H9 (cell line): ENCODE measurements at regions not wholly inside any gene's neighbourhood (a gene's known extent, or its start where the extent isn't known, plus 50 kb on each side); places are given as distances from the start of the nearest gene placed in this dataset.

Source experiments
- DNase-seq: peaks from one replicate; pipeline ENCODE4 v3.0.0-alpha.2; 2017
- H2AFZ ChIP-seq: one replicate; pipeline ENCODE4 v1.6.1; 2013; ENCODE audit warnings: mild to moderate bottlenecking, low read length, control low read depth, moderate library complexity
- H2AK5ac ChIP-seq: 2 replicates; pipeline ENCODE4 v1.6.1; 2013; ENCODE audit warnings: low read length, control low read depth, mixed read lengths; ENCODE audit not compliant: insufficient read length
- H2BK120ac ChIP-seq: one replicate; pipeline ENCODE4 v1.6.1; 2013; ENCODE audit warnings: low read depth, mild to moderate bottlenecking, low read length, control low read depth, inconsistent platforms; ENCODE audit not compliant: poor library complexity, severe bottlenecking
- H2BK12ac ChIP-seq: 2 replicates; pipeline ENCODE4 v1.6.1; 2013; ENCODE audit warnings: low read length, control low read depth, mixed read lengths, low read depth; ENCODE audit not compliant: insufficient read length
- H2BK15ac ChIP-seq: 2 replicates; pipeline ENCODE4 v1.6.1; 2013; ENCODE audit warnings: low read depth, low read length, control low read depth
- H2BK20ac ChIP-seq: one replicate; pipeline ENCODE4 v1.6.1; 2013; ENCODE audit warnings: low read depth, mild to moderate bottlenecking, low read length, control low read depth, inconsistent platforms; ENCODE audit not compliant: poor library complexity, severe bottlenecking
- H2BK5ac ChIP-seq: 2 replicates; pipeline ENCODE4 v1.6.1; 2013; ENCODE audit warnings: low read length, control low read depth, mixed read lengths; ENCODE audit not compliant: insufficient read length
- H3K14ac ChIP-seq: 2 replicates; pipeline ENCODE4 v1.6.1; 2013; ENCODE audit warnings: low read length, control low read depth; ENCODE audit not compliant: insufficient read depth
- H3K18ac ChIP-seq: 2 replicates; pipeline ENCODE4 v1.6.1; 2013; ENCODE audit warnings: low read depth, mild to moderate bottlenecking, mixed read lengths, low read length, control low read depth; ENCODE audit not compliant: insufficient read length
- H3K23ac ChIP-seq: 2 replicates; pipeline ENCODE4 v1.6.1; 2013; ENCODE audit warnings: low read length, control low read depth, mixed read lengths, low read depth; ENCODE audit not compliant: insufficient read length
- H3K23me2 ChIP-seq: 2 replicates; pipeline ENCODE4 v1.6.1; 2013; ENCODE audit warnings: low read depth, mild to moderate bottlenecking, mixed read lengths, low read length, control low read depth; ENCODE audit not compliant: insufficient read length, poor library complexity, severe bottlenecking
- H3K27ac ChIP-seq: 2 replicates; pipeline ENCODE4 v1.5.1; 2013; ENCODE audit warnings: low read length, control low read depth, mixed read lengths, low read depth; ENCODE audit not compliant: insufficient read length
- H3K27me3 ChIP-seq: 2 replicates; pipeline ENCODE4 v1.6.1; 2013; ENCODE audit warnings: low read length, control low read depth, inconsistent platforms; ENCODE audit not compliant: insufficient read depth
- H3K4ac ChIP-seq: 2 replicates; pipeline ENCODE4 v1.6.1; 2013; ENCODE audit warnings: low read depth, mild to moderate bottlenecking, control low read depth, inconsistent platforms, low read length, moderate library complexity
- H3K4me1 ChIP-seq: 2 replicates; pipeline ENCODE4 v1.6.1; 2013; ENCODE audit warnings: low read length, control low read depth, inconsistent platforms; ENCODE audit not compliant: insufficient read depth
- H3K4me2 ChIP-seq: 2 replicates; pipeline ENCODE4 v1.6.1; 2013; ENCODE audit warnings: low read length, control low read depth, mixed read lengths; ENCODE audit not compliant: insufficient read length, insufficient read depth
- H3K56ac ChIP-seq: 2 replicates; pipeline ENCODE4 v1.6.1; 2013; ENCODE audit warnings: low read depth, mild to moderate bottlenecking, mixed read lengths, low read length, control low read depth; ENCODE audit not compliant: insufficient read length
- H3K79me1 ChIP-seq: 2 replicates; pipeline ENCODE4 v1.6.1; 2013; ENCODE audit warnings: low read depth, mild to moderate bottlenecking, moderate library complexity, low read length, control low read depth, inconsistent platforms; ENCODE audit not compliant: insufficient read depth, poor library complexity, severe bottlenecking
- H3K79me2 ChIP-seq: 2 replicates; pipeline ENCODE4 v1.6.1; 2013; ENCODE audit warnings: low read length, control low read depth, inconsistent platforms; ENCODE audit not compliant: insufficient read depth
- H3K9ac ChIP-seq: 2 replicates; pipeline ENCODE4 v1.6.1; 2013; ENCODE audit warnings: low read length, control low read depth, mixed read lengths; ENCODE audit not compliant: insufficient read length; ENCODE audit errors: extremely low read depth
- H3K9me3 ChIP-seq: one replicate; pipeline ENCODE4 v1.6.1; 2013; ENCODE audit warnings: low read depth, low read length, inconsistent platforms; ENCODE audit not compliant: control insufficient read depth
- H3T11ph ChIP-seq: one replicate; pipeline ENCODE4 v1.6.1; 2013; ENCODE audit warnings: mild to moderate bottlenecking, low read length, control low read depth, inconsistent platforms
- H4K20me1 ChIP-seq: one replicate; pipeline ENCODE4 v1.6.1; 2013; ENCODE audit not compliant: control insufficient read depth, insufficient read length, insufficient read depth
- H4K5ac ChIP-seq: 2 replicates; pipeline ENCODE4 v1.6.1; 2013; ENCODE audit warnings: low read depth, mild to moderate bottlenecking, mixed read lengths, low read length, control low read depth; ENCODE audit not compliant: insufficient read length
- H4K8ac ChIP-seq: replicated peaks from 2 replicates; pipeline ENCODE4 v1.6.1; 2013; ENCODE audit warnings: low read length, control low read depth, mixed read lengths, low read depth; ENCODE audit not compliant: insufficient read length
- H4K91ac ChIP-seq: 2 replicates; pipeline ENCODE4 v1.6.1; 2013; ENCODE audit warnings: low read depth, mild to moderate bottlenecking, moderate library complexity, mixed read lengths, low read length, control low read depth; ENCODE audit not compliant: insufficient read length
- H3K27ac Mint-ChIP-seq, 3 experiments: 2 replicates in 2 of 3; 3 replicates in 1 of 3; pipeline ENCODE4 v1.8.0; 2020 to 2021; ENCODE audit warnings: mixed read lengths in 3 of 3, mild to moderate bottlenecking in 1 of 3, moderate library complexity in 1 of 3
- H3K27me3 Mint-ChIP-seq: 2 replicates; pipeline ENCODE4 v1.8.0; 2021; ENCODE audit warnings: low read depth, mild to moderate bottlenecking, moderate library complexity, mixed read lengths
- H3K36me3 Mint-ChIP-seq, 3 experiments: 2 replicates in 2 of 3; 3 replicates in 1 of 3; pipeline ENCODE4 v1.8.0; 2020 to 2021; ENCODE audit warnings: low read depth in 3 of 3, mixed read lengths in 3 of 3; ENCODE audit not compliant: insufficient read depth in 1 of 3
- H3K4me1 Mint-ChIP-seq, 2 experiments: 2 replicates each; pipeline ENCODE4 v1.8.0; 2020; ENCODE audit warnings: mixed read lengths in 2 of 2
- H3K4me3 Mint-ChIP-seq, 2 experiments: 2 replicates in 1 of 2; 3 replicates in 1 of 2; pipeline ENCODE4 v1.8.0; 2020 to 2021; ENCODE audit warnings: mild to moderate bottlenecking in 2 of 2, mixed read lengths in 2 of 2, moderate library complexity in 1 of 2
- H3K9me3 Mint-ChIP-seq, 2 experiments: 2 replicates in 1 of 2; 3 replicates in 1 of 2; pipeline ENCODE4 v1.8.0; 2020; ENCODE audit warnings: mild to moderate bottlenecking in 2 of 2, mixed read lengths in 2 of 2, moderate library complexity in 1 of 2
- CTCF ChIP-seq: fragments of 200-600 bp; sonication (generic); conservative IDR thresholded peaks from 3 replicates; pipeline ENCODE4 v1.8.0; 2021; ENCODE audit warnings: antibody characterized with exemption, mild to moderate bottlenecking

GRCh38 chr15:98071786-98072185, 111.3 kb downstream of the ARRDC4 start:
- H3K4me1 Mint-ChIP-seq = peaks cover 4 to 11% of the 10 kb centered on the region in 2 experiments; a peak in 3 of 4 replicates
- H3K27ac Mint-ChIP-seq = no peak overlapping the region
- no peak overlapping the region for H4K91ac ChIP-seq
- H2BK5ac ChIP-seq = no peak overlapping the region
- H4K5ac ChIP-seq = no peak overlapping the region
- H3K79me1 ChIP-seq = no peaks in the 10 kb centered on the region
- H3K4me1 ChIP-seq = no peaks in the 10 kb centered on the region
- no peak overlapping the region for H2AK5ac ChIP-seq
- no peaks in the 10 kb centered on the region for H4K20me1 ChIP-seq
- peaks cover 4 to 8% of the 10 kb centered on the region in 2 experiments; a peak in 4 of 5 replicates for H3K9me3 Mint-ChIP-seq
- H3K36me3 Mint-ChIP-seq = peaks cover 0 to 6% (median 4%) of the 10 kb centered on the region in 3 experiments; a peak in 2 of 7 replicates
- H3K14ac ChIP-seq = no peak overlapping the region
- H3K9ac ChIP-seq = no peak overlapping the region
- H4K8ac ChIP-seq = no peak overlapping the region
- no peak overlapping the region for H3K23ac ChIP-seq
- no peak for DNase-seq
- H2BK120ac ChIP-seq = no peak overlapping the region
- no peak overlapping the region for H3K18ac ChIP-seq
- no peak for TF ChIP-seq CTCF
- no peaks in the 10 kb centered on the region for H3K9me3 ChIP-seq
- no peak overlapping the region for H3K56ac ChIP-seq
- H3T11ph ChIP-seq = no peak overlapping the region
- no peak overlapping the region for H3K27ac ChIP-seq
- H3K4me3 Mint-ChIP-seq = no peak overlapping the region
- no peaks in the 10 kb centered on the region; the same call in 1 of the 2 replicates for H3K27me3 Mint-ChIP-seq
- no peak overlapping the region for H2BK12ac ChIP-seq
- H3K23me2 ChIP-seq = no peaks in the 10 kb centered on the region
- no peak overlapping the region for H2BK15ac ChIP-seq
- no peak overlapping the region for H3K4ac ChIP-seq
- no peaks in the 10 kb centered on the region for H3K79me2 ChIP-seq
- no peak overlapping the region for H2BK20ac ChIP-seq
- H3K4me2 ChIP-seq = no peak overlapping the region
- H2AFZ ChIP-seq = no peak overlapping the region
- H3K27me3 ChIP-seq = no peaks in the 10 kb centered on the region
